ENCODE measurements at regions not wholly inside any gene's neighbourhood (a gene's known extent, or its start where the extent isn't known, plus 50 kb on each side); places are given as distances from the start of the nearest gene placed in this dataset.
"Not testable (repeated sequence)": the region's sequence is repeated elsewhere in the genome, so short reads cannot be mapped to it uniquely, and the experiment has no call there.

GRCh38 chr3:76310089-76310488, 524.7 kb upstream of the ZNF717 start:
- CTCF ChIA-PET: no interaction called here
- POLR2A ChIA-PET: no interaction called here

DNA sequence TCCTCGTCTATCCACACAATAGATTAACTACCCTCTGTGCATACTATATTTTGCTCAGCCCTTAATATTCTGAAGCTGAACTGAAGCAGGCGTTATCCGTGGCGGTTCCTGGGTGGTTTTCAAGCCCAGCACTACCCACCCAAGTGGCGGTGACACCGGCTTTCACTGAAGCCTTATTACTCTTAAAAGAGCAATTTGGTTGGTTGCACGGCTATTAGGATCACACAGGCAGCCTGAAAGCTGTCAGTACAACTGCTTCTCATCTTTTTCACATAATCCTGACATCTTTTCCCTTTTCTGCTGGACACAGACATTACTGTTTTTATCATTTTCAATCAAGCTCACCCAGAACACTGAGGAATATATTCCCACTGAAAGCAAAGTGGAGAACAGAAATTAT, 525.3 kb upstream of the ZNF717 start:
- POLR2A ChIA-PET: no interaction called here
- CTCF ChIA-PET: no interaction called here

DNA sequence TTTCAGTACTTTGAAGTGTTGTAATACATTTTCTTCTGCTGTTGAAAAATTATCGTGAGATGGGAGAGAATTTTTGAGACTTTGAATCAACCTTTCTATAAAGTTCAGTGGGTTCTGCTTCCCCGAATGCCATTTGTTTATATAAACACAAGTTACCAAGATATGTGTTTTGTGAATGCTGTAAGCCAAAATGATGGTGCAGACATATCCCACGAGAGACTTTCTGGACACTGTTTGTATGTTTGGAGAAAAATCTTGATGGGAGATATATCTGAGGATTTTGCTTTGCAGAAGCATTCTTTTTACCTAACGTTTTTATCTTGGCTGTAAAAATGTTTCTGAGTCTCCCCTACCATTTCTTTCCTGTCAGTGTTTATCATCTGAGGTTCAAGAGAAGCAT, 526.6 kb upstream of the ZNF717 start:
- ChIA-PET CTCF (no interaction called here), POLR2A (no interaction called here)

DNA sequence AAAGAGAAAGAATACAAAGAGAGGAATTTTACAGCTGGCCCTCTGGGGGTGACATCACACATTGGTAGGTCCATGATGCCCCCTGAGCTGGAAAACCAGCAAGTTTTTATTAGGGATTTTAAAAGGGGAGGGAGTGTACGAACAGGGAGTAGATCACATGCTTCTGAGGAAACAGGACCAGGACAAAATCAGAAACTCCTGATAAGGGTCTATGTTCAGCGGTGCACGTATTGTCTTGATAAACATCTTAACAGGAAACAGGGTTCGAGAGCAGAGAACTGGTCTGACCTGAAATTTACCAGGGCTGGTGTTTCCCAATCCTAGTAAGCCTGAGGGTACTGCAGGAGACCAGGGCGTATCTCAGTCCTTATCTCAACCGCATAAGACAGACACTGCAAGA, 530.6 kb upstream of the ZNF717 start:
- CTCF ChIA-PET, POLR2A ChIA-PET: not testable (repeated sequence)

DNA sequence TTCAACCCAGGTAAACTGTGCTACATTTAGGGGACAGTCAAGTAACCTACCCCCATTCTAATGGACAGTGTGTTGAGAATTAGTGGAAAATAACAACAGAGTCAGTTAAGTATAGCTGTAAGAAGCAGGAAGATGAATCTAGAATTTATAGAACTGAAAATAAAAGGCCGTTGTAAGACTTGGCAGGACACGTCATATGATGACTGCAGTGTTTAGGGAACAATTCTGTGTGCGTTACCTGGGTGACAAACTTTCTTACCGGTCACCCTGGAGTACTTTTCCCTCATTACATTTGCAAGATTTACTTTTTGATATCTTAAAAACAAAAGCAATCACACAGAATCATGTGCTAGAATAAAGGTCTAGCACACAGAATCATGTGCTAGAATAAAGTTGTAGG, 536.3 kb upstream of the ZNF717 start:
- ChIA-PET CTCF (no interaction called here), POLR2A (no interaction called here)

- POLR2A ChIA-PET: no interaction called here
- CTCF ChIA-PET: no interaction called here
Measured at GRCh38 chr3:76324101-76324500, 538.8 kb upstream of the ZNF717 start.

- CTCF ChIA-PET: no interaction called here
- POLR2A ChIA-PET: no interaction called here
Measured at GRCh38 chr3:76345878-76346277, 560.5 kb upstream of the ZNF717 start.

GRCh38 chr3:76346690-76347089, 561.3 kb upstream of the ZNF717 start:
- ChIA-PET POLR2A (no interaction called here), CTCF (no interaction called here)

DNA sequence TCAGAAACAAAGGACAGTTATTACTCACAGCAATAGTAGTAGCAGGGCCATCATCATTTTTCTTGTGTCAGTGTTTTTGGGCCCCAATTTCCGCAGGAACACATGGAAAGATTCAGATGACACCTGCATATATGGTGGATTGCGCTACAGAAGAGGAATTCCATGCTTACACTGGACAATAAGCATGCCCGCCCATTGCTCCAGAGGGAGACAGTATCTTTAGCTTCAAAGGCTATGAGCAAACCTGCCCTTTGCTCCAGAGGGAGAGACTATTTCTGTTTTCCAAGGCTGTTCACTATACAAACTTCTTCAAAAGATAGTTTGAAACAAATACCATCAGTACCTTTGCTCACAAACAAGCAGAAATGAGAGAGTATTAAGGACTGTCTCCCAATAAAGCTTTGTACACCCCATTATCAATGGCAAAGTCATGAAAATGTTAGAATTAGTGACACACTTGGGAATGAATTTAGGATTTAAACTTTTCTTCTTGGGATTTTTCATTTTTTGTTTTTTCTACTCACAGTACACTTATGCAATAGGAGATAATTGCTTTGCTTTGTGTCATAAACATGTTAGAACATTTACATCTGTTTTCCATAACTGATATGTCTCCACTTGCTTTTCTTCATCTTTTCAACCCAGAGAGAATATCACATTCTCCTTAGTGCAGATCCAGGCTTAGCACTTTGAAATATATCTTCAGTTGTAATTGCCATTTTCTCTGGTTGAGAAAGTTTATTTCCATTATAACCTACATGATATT, 564.5 kb upstream of the ZNF717 start:
- CTCF ChIA-PET: no interaction called here

GRCh38 chr3:76352051-76352450, 566.7 kb upstream of the ZNF717 start:
- CTCF ChIA-PET: no interaction called here
- POLR2A ChIA-PET: no interaction called here

More for the DNA sequence above, 564.5 kb upstream of the ZNF717 start:
- POLR2A ChIA-PET: no interaction called here

GRCh38 chr3:76352511-76353284, 567.3 kb upstream of the ZNF717 start:
- CTCF ChIA-PET: no interaction called here
- POLR2A ChIA-PET: no interaction called here

GRCh38 chr3:76353683-76354082, 568.3 kb upstream of the ZNF717 start:
- POLR2A ChIA-PET: no interaction called here
- CTCF ChIA-PET: no interaction called here

DNA sequence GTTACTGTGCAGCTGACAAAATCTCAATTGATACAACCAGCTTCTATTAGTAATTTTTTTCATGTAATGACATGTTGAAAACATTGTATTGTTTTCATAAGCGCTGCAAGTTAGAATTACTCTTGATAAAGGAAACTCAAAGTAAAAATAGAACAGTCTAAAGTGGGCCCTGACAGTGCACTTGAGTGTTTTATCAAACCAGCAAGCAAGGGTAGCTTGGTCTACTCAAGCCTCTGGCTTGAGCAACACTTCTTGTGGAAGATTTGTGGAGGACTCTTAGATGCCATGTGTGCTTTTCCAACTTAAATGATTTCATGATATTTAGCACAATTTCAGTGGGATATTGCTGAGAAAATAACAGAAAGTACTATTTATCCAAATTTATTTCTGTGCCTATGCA, 575.7 kb upstream of the ZNF717 start:
- ChIA-PET POLR2A (no interaction called here), CTCF (no interaction called here)

DNA sequence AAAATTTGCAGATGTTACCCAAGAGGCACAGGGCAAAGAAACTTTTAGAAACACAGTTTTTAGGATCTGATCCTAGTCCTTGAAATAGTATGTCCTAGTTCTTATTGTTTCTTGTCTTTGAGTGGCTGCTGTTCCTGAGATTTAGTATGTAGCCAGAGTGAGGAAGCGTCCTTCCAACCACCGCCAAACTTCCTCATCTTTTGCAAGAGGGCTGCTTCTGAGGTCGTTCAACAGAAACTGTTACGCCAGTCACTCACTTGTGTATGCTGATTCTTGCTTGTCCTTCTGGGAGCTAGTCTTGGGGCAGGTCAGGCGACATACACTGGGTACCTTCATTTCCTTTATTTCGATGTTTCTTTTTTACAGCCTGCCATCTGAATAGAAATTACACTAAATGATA, 577.3 kb upstream of the ZNF717 start:
- ChIA-PET POLR2A (no interaction called here), CTCF (no interaction called here)

GRCh38 chr3:76365275-76365674, 579.9 kb upstream of the ZNF717 start:
- POLR2A ChIA-PET: no interaction called here

DNA sequence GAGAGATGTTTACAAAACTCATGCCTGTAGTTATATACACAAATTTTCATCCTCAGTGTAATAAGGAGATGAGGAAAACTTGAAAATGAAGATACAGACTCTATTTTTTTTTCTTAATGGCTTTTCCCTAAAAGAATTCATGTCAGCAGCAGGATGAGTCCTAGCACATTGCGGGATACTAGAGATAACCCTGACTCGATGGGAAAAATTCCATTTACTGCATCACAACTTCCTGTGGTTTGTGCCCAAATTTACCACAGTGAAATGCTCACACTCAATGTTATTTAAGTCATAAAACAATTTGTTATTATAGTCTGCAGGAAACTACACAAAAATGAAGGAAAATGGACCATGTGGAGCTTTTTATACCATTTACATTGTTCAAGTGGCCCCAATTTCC, 581.9 kb upstream of the ZNF717 start:
- CTCF ChIA-PET: no interaction called here
- POLR2A ChIA-PET: no interaction called here

More at GRCh38 chr3:76365275-76365674, 579.9 kb upstream of the ZNF717 start:
- CTCF ChIA-PET: no interaction called here

DNA sequence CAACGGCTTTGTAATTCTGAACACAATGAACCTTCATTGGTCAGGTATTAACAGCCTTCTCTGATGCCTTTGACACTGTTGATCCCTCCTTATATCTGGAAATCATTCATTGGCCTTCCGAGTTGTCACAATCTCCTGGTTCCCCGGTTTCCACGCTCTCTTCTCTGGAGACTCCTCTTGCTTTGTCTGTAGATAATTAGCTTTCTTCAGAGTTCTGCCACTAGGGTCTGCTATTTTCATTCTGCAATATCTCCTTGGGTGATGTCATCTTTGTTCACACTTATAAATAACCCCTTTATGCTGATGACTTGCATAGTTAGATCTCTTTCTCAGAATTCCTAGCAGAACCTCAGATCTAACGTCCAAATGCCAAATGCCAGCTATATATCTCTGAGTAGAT, 583.8 kb upstream of the ZNF717 start:
- CTCF ChIA-PET: no interaction called here
- POLR2A ChIA-PET: no interaction called here

GRCh38 chr3:76370749-76371520, 585.6 kb upstream of the ZNF717 start:
- POLR2A ChIA-PET: no interaction called here
- CTCF ChIA-PET: no interaction called here

DNA sequence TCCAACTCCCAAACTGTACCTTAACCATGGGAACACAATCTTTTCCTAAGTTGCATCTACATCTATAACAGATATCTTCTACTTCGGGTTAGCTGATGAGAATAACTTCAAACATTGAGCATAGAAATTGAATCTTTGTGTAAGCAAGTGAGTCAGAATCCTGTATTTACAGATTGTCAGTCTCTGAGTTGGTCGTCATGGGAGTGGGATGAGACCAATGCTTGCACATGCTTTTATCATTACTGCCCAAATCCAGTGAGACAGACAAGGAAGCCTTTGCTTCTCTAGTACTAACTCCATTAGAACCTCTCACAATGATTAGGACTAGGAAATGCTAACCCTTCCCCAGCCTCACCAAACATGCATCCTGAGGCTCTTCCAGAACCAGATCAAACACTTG, 587.1 kb upstream of the ZNF717 start:
- POLR2A ChIA-PET: no interaction called here
- CTCF ChIA-PET: no interaction called here

DNA sequence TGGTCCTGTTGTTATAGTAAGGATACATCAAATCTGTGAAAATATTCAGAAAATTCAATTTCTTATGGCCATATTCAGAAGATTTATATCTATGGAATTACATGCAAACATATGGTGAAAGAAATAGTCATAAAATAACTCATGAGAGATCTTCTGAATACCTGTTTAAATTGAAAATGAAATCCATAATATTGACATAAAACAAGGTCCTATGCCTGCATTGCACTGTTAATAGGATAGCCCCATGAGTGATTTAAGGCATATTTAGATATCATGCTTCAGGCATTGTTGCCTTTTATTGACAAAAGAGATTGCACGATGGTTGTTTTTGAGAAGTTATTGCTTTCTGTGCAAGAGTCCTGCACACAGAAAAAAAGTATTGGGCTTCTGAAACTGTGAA, 591.7 kb upstream of the ZNF717 start:
- ChIA-PET CTCF (no interaction called here), POLR2A (no interaction called here)

- CTCF ChIA-PET: no interaction called here
Measured at GRCh38 chr3:76378789-76379188, 593.4 kb upstream of the ZNF717 start.

More at GRCh38 chr3:76378789-76379188, 593.4 kb upstream of the ZNF717 start:
- POLR2A ChIA-PET: no interaction called here
